ENCODE measurements at regions not wholly inside any gene's neighbourhood (a gene's known extent, or its start where the extent isn't known, plus 50 kb on each side); places are given as distances from the start of the nearest gene placed in this dataset.

- no peak for TF ChIP-seq CTCF (IDR thresholded peaks at IDR 0.05 in 2 of 3, conservative IDR thresholded peaks at IDR 0.05 in 1 of 3; ENCODE audit: borderline replicate concordance in 1 of 3, insufficient read depth in 1 of 3, low read depth in 2 of 3, low read length in 2 of 3)
- TF ChIP-seq REST (IDR thresholded peaks at IDR 0.05; ENCODE audit: low read depth): no peak
- no peak for TF ChIP-seq CBX3 (IDR thresholded peaks at IDR 0.05; ENCODE audit: low read depth)
- no peak for TF ChIP-seq CEBPB (IDR thresholded peaks at IDR 0.05; ENCODE audit: low read depth)
- TF ChIP-seq JUND (IDR thresholded peaks at IDR 0.05): no peak
- TF ChIP-seq MAX (IDR thresholded peaks at IDR 0.05): no peak
- TF ChIP-seq EZH2 (IDR thresholded peaks at IDR 0.05): no peak
- no peak for TF ChIP-seq FOSL1 (IDR thresholded peaks at IDR 0.05; ENCODE audit: low read depth)
These were observed 142.0 kb upstream of the GMDS start (continued) for GRCh38 chr6:2387445-2387844.

- Histone ChIP-seq H3K27me3 (ENCODE audit: insufficient read depth, low read length) (no peaks in the 10 kb centered on the region), H3K36me3 (ENCODE audit: control insufficient read depth in 1 of 2, insufficient read depth in 2 of 2, low read length in 2 of 2) (no peaks in the 10 kb centered on the region), H3K9me2 (ENCODE audit: insufficient read depth) (no peaks in the 10 kb centered on the region), H3K9ac (ENCODE audit: low read length) (no peak overlapping the region), H3K4me1 (ENCODE audit: control insufficient read depth in 1 of 2, insufficient read depth in 2 of 2, low read length in 2 of 2) (no peaks in the 10 kb centered on the region), H3K4me2 (ENCODE audit: low read length) (no peak overlapping the region), H3K4me3 (replicated peaks in 1 of 2; ENCODE audit: low read depth in 1 of 2, low read length in 2 of 2) (no peak overlapping the region), H4K20me1 (ENCODE audit: insufficient read depth) (no peaks in the 10 kb centered on the region), H2AFZ (ENCODE audit: low read depth, low read length, poor library complexity, severe bottlenecking) (no peak overlapping the region), H3K9me3 (ENCODE audit: control insufficient read depth in 1 of 2, insufficient read depth in 1 of 2, low read depth in 1 of 2, low read length in 2 of 2) (no peaks in the 10 kb centered on the region), H3K27ac (ENCODE audit: low read depth, low read length) (no peak overlapping the region), H3K79me2 (ENCODE audit: insufficient read depth, low read length) (no peaks in the 10 kb centered on the region)
- RAD21 ChIA-PET (ENCODE audit: low non-redundant PET in 1 of 2, low total read pairs in 2 of 2, uncharacterized antibody in 2 of 2, unreplicated experiment in 2 of 2): no interaction called here
- BruUV-seq (replicated peaks): no TSS peak
- intact Hi-C loops (cut with micrococcal nuclease): no loop called here
- no peak for TF ChIP-seq SIN3A (IDR thresholded peaks at IDR 0.05; ENCODE audit: low read depth)
- TF ChIP-seq CTCF (IDR thresholded peaks at IDR 0.05 in 2 of 3, conservative IDR thresholded peaks at IDR 0.05 in 1 of 3; ENCODE audit: borderline replicate concordance in 1 of 3, insufficient read depth in 1 of 3, low read depth in 2 of 3, low read length in 2 of 3): no peak
- TF ChIP-seq POLR2A (IDR thresholded peaks at IDR 0.05; ENCODE audit: borderline replicate concordance, extremely low read depth, insufficient read depth, insufficient read length): no peak
- no peak for TF ChIP-seq ZFX (IDR thresholded peaks at IDR 0.05)
- no peak for TF ChIP-seq FOSL1 (IDR thresholded peaks at IDR 0.05; ENCODE audit: low read depth)
- no peak for TF ChIP-seq JUND (IDR thresholded peaks at IDR 0.05)
- TF ChIP-seq RAD21 (IDR thresholded peaks at IDR 0.05; ENCODE audit: low read depth): no peak
- no peak for TF ChIP-seq TCF7L2 (IDR thresholded peaks at IDR 0.05; ENCODE audit: borderline replicate concordance, extremely low read depth, insufficient read depth, insufficient read length)
- no peak for TF ChIP-seq ATF3 (IDR thresholded peaks at IDR 0.05)
- TF ChIP-seq POLR2AphosphoS5 (IDR thresholded peaks at IDR 0.05; ENCODE audit: low read depth, low read length): no peak
- TF ChIP-seq ELF1 (IDR thresholded peaks at IDR 0.05; ENCODE audit: borderline replicate concordance, low read depth): no peak
- no peak for TF ChIP-seq EZH2phosphoT487 (IDR thresholded peaks at IDR 0.05; ENCODE audit: borderline replicate concordance)
- POLR2A ChIA-PET: no interaction called here
- DNase-seq (ENCODE audit: low read depth, low spot score): no peak
- CTCF ChIA-PET: no interaction called here
- ATAC-seq: no peak
These were observed 140.1 kb upstream of the GMDS start for GRCh38 chr6:2385471-2385983.

Measured in HCT116 (cell line).